GM23338 (cell line): ENCODE measurements at regions not wholly inside any gene's neighbourhood (a gene's known extent, or its start where the extent isn't known, plus 50 kb on each side); places are given as distances from the start of the nearest gene placed in this dataset.

ENCODE experiments used
- ATAC-seq: fragments of 200-7000 bp; cut with Tn5 transposase; 3 replicates; pipeline ENCODE4 v1.9.1; 2020
- DNase-seq: peaks from one replicate; pipeline ENCODE4 v3.0.0-alpha.2; 2015; ENCODE audit warnings: low spot score
- H2AFZ ChIP-seq: fragments of 200-600 bp; sonication (generic); 2 replicates; pipeline ENCODE4 v1.8.0; 2016; ENCODE audit warnings: antibody characterized with exemption, mild to moderate bottlenecking, moderate library complexity
- H3F3A ChIP-seq: fragments of 200-600 bp; sonication (generic); replicated peaks from 2 replicates; pipeline ENCODE4 v1.8.0; 2017; ENCODE audit warnings: antibody characterized with exemption, mixed run types, low read depth
- H3K27ac ChIP-seq: fragments of 200-600 bp; sonication (generic); 2 replicates; pipeline ENCODE4 v1.6.1; 2016; ENCODE audit warnings: low read depth
- H3K27me3 ChIP-seq: fragments of 200-600 bp; sonication (generic); 2 replicates; pipeline ENCODE4 v1.8.0; 2016; ENCODE audit warnings: mild to moderate bottlenecking, mixed run types, moderate library complexity; ENCODE audit not compliant: insufficient read depth
- H3K36me3 ChIP-seq: fragments of 200-600 bp; sonication (generic); 2 replicates; pipeline ENCODE4 v1.8.0; 2016; ENCODE audit warnings: mild to moderate bottlenecking; ENCODE audit not compliant: insufficient read depth
- H3K4me1 ChIP-seq: fragments of 200-600 bp; sonication (generic); 2 replicates; pipeline ENCODE4 v1.8.0; 2016; ENCODE audit warnings: mild to moderate bottlenecking, moderate library complexity; ENCODE audit not compliant: insufficient read depth
- H3K4me2 ChIP-seq: fragments of 200-600 bp; sonication (generic); 2 replicates; pipeline ENCODE4 v1.7.1; 2017; ENCODE audit warnings: mixed run types
- H3K4me3 ChIP-seq: fragments of 200-600 bp; sonication (generic); 2 replicates; pipeline ENCODE4 v1.6.1; 2016; ENCODE audit warnings: mixed run types
- H3K79me2 ChIP-seq: fragments of 200-600 bp; sonication (generic); replicated peaks from 2 replicates; pipeline ENCODE4 v1.8.0; 2017; ENCODE audit warnings: mild to moderate bottlenecking; ENCODE audit not compliant: insufficient read depth
- H3K9me2 ChIP-seq: fragments of 200-600 bp; sonication (generic); 2 replicates; pipeline ENCODE4 v1.8.0; 2017; ENCODE audit not compliant: insufficient read depth
- H4K20me1 ChIP-seq: fragments of 200-600 bp; sonication (generic); replicated peaks from 2 replicates; pipeline ENCODE4 v1.8.0; 2017; ENCODE audit warnings: mild to moderate bottlenecking; ENCODE audit not compliant: insufficient read depth
- H3K27ac Mint-ChIP-seq: 2 replicates; pipeline ENCODE4 v1.8.0; 2020; ENCODE audit warnings: inconsistent platforms, mild to moderate bottlenecking, moderate library complexity, mixed read lengths
- H3K27me3 Mint-ChIP-seq: 3 replicates; pipeline ENCODE4 v1.8.0; 2022; ENCODE audit warnings: low read depth, mild to moderate bottlenecking, moderate library complexity, mixed read lengths, inconsistent platforms; ENCODE audit not compliant: insufficient read depth, poor library complexity
- H3K36me3 Mint-ChIP-seq: 3 replicates; pipeline ENCODE4 v1.8.0; 2021; ENCODE audit warnings: low read depth, mild to moderate bottlenecking, inconsistent platforms, moderate library complexity, mixed read lengths
- H3K4me1 Mint-ChIP-seq: 3 replicates; pipeline ENCODE4 v1.8.0; 2020; ENCODE audit warnings: mild to moderate bottlenecking, inconsistent platforms, mixed read lengths
- H3K4me3 Mint-ChIP-seq: 3 replicates; pipeline ENCODE4 v1.8.0; 2021; ENCODE audit warnings: moderate library complexity, mild to moderate bottlenecking, inconsistent platforms, mixed read lengths
- H3K9me3 Mint-ChIP-seq: 3 replicates; pipeline ENCODE4 v1.8.0; 2020; ENCODE audit warnings: moderate library complexity, mild to moderate bottlenecking, inconsistent platforms, mixed read lengths
- EZH2phosphoT487 ChIP-seq: fragments of 200-600 bp; sonication (generic); IDR thresholded peaks from one replicate; pipeline ENCODE4 v1.8.1; 2018; ENCODE audit warnings: antibody characterized with exemption; ENCODE audit not compliant: unreplicated experiment
- JUNB ChIP-seq: IDR thresholded peaks from one replicate; pipeline ENCODE4 v1.6.1; 2016; ENCODE audit warnings: antibody characterized with exemption; ENCODE audit not compliant: unreplicated experiment
- NANOG ChIP-seq: IDR thresholded peaks from 2 replicates; pipeline ENCODE4 v1.6.1; 2016; ENCODE audit warnings: antibody characterized with exemption, borderline replicate concordance
- POLR2AphosphoS5 ChIP-seq: IDR thresholded peaks from 2 replicates; pipeline ENCODE4 v1.6.1; 2016; ENCODE audit warnings: antibody characterized with exemption, low read depth
- STAT1 ChIP-seq: IDR thresholded peaks from one replicate; pipeline ENCODE4 v1.6.1; 2016; ENCODE audit warnings: antibody characterized with exemption; ENCODE audit not compliant: unreplicated experiment
- ZNF114 ChIP-seq: fragments of 250-450 bp; sonication (Bioruptor Pico); IDR thresholded peaks from 2 replicates; pipeline ENCODE4 v1.5.0; 2020; ENCODE audit warnings: mild to moderate bottlenecking, moderate library complexity
- ZNF331 ChIP-seq: fragments of 250-450 bp; sonication (Bioruptor Pico); IDR thresholded peaks from 2 replicates; pipeline ENCODE4 v1.5.0; 2020; ENCODE audit warnings: low read depth, mild to moderate bottlenecking, moderate library complexity
- TF ChIP-seq, protein P1 (sequence below): IDR thresholded peaks from one replicate; pipeline ENCODE4 v1.6.1; 2018; ENCODE audit warnings: antibody characterized with exemption; ENCODE audit not compliant: unreplicated experiment
- TF ChIP-seq, protein P2 (sequence below): fragments of 250-450 bp; sonication (Bioruptor Pico); IDR thresholded peaks from 2 replicates; pipeline ENCODE4 v1.5.0; 2020; ENCODE audit warnings: mild to moderate bottlenecking, moderate library complexity
- TF ChIP-seq, protein P3 (sequence below): IDR thresholded peaks from 2 replicates; pipeline ENCODE4 v1.6.1; 2016; ENCODE audit warnings: antibody characterized with exemption

GRCh38 chr5:107235167-107235566 lies 435.6 kb downstream of the EFNA5 start:
- ATAC-seq, result no peak
- no peak overlapping the region for H3K4me2 ChIP-seq

More at GRCh38 chr5:107235167-107235566, 435.6 kb downstream of the EFNA5 start:
- Mint-ChIP-seq H3K36me3 (no peaks in the 10 kb centered on the region), H3K27me3 (no peaks in the 10 kb centered on the region), H3K4me3 (no peak overlapping the region), H3K9me3 (no peaks in the 10 kb centered on the region), H3K4me1 (peaks cover 7% of the 10 kb centered on the region; the same call in 2 of the 3 replicates), H3K27ac (no peak overlapping the region)
- TF ChIP-seq NANOG (no peak), JUNB (no peak), EZH2phosphoT487 (no peak), ZNF114 (CRISPR knock-in tag) (no peak), POLR2AphosphoS5 (no peak), ZNF331 (CRISPR knock-in tag) (no peak), STAT1 (no peak)
- TF ChIP-seq, protein P1, sequence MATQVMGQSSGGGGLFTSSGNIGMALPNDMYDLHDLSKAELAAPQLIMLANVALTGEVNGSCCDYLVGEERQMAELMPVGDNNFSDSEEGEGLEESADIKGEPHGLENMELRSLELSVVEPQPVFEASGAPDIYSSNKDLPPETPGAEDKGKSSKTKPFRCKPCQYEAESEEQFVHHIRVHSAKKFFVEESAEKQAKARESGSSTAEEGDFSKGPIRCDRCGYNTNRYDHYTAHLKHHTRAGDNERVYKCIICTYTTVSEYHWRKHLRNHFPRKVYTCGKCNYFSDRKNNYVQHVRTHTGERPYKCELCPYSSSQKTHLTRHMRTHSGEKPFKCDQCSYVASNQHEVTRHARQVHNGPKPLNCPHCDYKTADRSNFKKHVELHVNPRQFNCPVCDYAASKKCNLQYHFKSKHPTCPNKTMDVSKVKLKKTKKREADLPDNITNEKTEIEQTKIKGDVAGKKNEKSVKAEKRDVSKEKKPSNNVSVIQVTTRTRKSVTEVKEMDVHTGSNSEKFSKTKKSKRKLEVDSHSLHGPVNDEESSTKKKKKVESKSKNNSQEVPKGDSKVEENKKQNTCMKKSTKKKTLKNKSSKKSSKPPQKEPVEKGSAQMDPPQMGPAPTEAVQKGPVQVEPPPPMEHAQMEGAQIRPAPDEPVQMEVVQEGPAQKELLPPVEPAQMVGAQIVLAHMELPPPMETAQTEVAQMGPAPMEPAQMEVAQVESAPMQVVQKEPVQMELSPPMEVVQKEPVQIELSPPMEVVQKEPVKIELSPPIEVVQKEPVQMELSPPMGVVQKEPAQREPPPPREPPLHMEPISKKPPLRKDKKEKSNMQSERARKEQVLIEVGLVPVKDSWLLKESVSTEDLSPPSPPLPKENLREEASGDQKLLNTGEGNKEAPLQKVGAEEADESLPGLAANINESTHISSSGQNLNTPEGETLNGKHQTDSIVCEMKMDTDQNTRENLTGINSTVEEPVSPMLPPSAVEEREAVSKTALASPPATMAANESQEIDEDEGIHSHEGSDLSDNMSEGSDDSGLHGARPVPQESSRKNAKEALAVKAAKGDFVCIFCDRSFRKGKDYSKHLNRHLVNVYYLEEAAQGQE, result no peak
- TF ChIP-seq, protein P2, sequence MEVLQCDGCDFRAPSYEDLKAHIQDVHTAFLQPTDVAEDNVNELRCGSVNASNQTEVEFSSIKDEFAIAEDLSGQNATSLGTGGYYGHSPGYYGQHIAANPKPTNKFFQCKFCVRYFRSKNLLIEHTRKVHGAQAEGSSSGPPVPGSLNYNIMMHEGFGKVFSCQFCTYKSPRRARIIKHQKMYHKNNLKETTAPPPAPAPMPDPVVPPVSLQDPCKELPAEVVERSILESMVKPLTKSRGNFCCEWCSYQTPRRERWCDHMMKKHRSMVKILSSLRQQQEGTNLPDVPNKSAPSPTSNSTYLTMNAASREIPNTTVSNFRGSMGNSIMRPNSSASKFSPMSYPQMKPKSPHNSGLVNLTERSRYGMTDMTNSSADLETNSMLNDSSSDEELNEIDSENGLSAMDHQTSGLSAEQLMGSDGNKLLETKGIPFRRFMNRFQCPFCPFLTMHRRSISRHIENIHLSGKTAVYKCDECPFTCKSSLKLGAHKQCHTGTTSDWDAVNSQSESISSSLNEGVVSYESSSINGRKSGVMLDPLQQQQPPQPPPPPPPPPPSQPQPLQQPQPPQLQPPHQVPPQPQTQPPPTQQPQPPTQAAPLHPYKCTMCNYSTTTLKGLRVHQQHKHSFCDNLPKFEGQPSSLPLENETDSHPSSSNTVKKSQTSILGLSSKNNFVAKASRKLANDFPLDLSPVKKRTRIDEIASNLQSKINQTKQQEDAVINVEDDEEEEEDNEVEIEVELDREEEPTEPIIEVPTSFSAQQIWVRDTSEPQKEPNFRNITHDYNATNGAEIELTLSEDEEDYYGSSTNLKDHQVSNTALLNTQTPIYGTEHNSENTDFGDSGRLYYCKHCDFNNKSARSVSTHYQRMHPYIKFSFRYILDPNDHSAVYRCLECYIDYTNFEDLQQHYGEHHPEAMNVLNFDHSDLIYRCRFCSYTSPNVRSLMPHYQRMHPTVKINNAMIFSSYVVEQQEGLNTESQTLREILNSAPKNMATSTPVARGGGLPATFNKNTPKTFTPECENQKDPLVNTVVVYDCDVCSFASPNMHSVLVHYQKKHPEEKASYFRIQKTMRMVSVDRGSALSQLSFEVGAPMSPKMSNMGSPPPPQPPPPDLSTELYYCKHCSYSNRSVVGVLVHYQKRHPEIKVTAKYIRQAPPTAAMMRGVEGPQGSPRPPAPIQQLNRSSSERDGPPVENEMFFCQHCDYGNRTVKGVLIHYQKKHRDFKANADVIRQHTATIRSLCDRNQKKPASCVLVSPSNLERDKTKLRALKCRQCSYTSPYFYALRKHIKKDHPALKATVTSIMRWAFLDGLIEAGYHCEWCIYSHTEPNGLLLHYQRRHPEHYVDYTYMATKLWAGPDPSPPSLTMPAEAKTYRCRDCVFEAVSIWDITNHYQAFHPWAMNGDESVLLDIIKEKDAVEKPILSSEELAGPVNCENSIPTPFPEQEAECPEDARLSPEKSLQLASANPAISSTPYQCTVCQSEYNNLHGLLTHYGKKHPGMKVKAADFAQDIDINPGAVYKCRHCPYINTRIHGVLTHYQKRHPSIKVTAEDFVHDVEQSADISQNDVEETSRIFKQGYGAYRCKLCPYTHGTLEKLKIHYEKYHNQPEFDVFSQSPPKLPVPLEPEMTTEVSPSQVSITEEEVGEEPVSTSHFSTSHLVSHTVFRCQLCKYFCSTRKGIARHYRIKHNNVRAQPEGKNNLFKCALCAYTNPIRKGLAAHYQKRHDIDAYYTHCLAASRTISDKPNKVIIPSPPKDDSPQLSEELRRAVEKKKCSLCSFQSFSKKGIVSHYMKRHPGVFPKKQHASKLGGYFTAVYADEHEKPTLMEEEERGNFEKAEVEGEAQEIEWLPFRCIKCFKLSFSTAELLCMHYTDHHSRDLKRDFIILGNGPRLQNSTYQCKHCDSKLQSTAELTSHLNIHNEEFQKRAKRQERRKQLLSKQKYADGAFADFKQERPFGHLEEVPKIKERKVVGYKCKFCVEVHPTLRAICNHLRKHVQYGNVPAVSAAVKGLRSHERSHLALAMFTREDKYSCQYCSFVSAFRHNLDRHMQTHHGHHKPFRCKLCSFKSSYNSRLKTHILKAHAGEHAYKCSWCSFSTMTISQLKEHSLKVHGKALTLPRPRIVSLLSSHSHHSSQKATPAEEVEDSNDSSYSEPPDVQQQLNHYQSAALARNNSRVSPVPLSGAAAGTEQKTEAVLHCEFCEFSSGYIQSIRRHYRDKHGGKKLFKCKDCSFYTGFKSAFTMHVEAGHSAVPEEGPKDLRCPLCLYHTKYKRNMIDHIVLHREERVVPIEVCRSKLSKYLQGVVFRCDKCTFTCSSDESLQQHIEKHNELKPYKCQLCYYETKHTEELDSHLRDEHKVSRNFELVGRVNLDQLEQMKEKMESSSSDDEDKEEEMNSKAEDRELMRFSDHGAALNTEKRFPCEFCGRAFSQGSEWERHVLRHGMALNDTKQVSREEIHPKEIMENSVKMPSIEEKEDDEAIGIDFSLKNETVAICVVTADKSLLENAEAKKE (CRISPR knock-in tag), result no peak
- TF ChIP-seq, protein P3, sequence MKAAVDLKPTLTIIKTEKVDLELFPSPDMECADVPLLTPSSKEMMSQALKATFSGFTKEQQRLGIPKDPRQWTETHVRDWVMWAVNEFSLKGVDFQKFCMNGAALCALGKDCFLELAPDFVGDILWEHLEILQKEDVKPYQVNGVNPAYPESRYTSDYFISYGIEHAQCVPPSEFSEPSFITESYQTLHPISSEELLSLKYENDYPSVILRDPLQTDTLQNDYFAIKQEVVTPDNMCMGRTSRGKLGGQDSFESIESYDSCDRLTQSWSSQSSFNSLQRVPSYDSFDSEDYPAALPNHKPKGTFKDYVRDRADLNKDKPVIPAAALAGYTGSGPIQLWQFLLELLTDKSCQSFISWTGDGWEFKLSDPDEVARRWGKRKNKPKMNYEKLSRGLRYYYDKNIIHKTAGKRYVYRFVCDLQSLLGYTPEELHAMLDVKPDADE, result no peak
- no peak overlapping the region for H3K27ac ChIP-seq
- H3K4me3 ChIP-seq, result no peak overlapping the region
- no peaks in the 10 kb centered on the region for H3K27me3 ChIP-seq
- no peaks in the 10 kb centered on the region for H3F3A ChIP-seq
- no peak overlapping the region for H2AFZ ChIP-seq
- no peak for DNase-seq
- H4K20me1 ChIP-seq, result no peaks in the 10 kb centered on the region
- 0 out of 2 replicates have a peak, but pooled peaks cover 1% of the 10 kb centered on the region for H3K9me2 ChIP-seq
- no peaks in the 10 kb centered on the region for H3K4me1 ChIP-seq
- no peaks in the 10 kb centered on the region for H3K36me3 ChIP-seq
- no peaks in the 10 kb centered on the region for H3K79me2 ChIP-seq
